ENCODE measurements at regions not wholly inside any gene's neighbourhood (a gene's known extent, or its start where the extent isn't known, plus 50 kb on each side); places are given as distances from the start of the nearest gene placed in this dataset.

DNA sequence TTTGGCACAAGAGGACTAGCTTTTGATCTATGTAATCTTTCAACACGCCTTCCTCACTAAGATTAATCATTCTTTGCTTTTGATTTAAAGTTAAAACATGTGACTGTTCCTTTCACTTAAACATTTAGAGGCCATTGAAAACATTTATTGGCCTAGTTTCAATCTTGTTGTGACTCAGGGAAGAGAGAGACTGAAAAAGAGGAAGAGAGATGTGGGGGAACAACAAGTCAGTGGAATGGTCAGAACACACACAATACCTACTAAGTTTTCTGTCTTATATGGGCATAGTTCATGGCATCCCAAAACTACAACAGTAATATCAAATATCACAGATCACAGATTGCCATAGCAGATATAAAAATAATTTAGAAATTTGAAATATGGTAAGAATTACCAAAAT, 812.9 kb upstream of the AGA start:
- no peaks in the 10 kb centered on the region for H3K27me3 ChIP-seq (ENCODE audit: insufficient read depth, poor library complexity, severe bottlenecking)
- no peak for DNase-seq (ENCODE audit: low spot score)
- no peak for ATAC-seq (ENCODE audit: low read depth)
- H3K9me3 ChIP-seq (ENCODE audit: severe bottlenecking), result no peaks in the 10 kb centered on the region
- TF ChIP-seq, protein P1, sequence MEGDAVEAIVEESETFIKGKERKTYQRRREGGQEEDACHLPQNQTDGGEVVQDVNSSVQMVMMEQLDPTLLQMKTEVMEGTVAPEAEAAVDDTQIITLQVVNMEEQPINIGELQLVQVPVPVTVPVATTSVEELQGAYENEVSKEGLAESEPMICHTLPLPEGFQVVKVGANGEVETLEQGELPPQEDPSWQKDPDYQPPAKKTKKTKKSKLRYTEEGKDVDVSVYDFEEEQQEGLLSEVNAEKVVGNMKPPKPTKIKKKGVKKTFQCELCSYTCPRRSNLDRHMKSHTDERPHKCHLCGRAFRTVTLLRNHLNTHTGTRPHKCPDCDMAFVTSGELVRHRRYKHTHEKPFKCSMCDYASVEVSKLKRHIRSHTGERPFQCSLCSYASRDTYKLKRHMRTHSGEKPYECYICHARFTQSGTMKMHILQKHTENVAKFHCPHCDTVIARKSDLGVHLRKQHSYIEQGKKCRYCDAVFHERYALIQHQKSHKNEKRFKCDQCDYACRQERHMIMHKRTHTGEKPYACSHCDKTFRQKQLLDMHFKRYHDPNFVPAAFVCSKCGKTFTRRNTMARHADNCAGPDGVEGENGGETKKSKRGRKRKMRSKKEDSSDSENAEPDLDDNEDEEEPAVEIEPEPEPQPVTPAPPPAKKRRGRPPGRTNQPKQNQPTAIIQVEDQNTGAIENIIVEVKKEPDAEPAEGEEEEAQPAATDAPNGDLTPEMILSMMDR (IDR thresholded peaks at IDR 0.05; ENCODE audit: poor library complexity, severe bottlenecking), result no peak
- H3K27ac ChIP-seq (ENCODE audit: poor library complexity, severe bottlenecking), result no peak overlapping the region
- no peak overlapping the region for H3K4me3 ChIP-seq (ENCODE audit: severe bottlenecking)
- H3K36me3 ChIP-seq (ENCODE audit: low read depth), result no peaks in the 10 kb centered on the region
- no peaks in the 10 kb centered on the region for H3K4me1 ChIP-seq (ENCODE audit: insufficient read depth, poor library complexity, severe bottlenecking)

DNA sequence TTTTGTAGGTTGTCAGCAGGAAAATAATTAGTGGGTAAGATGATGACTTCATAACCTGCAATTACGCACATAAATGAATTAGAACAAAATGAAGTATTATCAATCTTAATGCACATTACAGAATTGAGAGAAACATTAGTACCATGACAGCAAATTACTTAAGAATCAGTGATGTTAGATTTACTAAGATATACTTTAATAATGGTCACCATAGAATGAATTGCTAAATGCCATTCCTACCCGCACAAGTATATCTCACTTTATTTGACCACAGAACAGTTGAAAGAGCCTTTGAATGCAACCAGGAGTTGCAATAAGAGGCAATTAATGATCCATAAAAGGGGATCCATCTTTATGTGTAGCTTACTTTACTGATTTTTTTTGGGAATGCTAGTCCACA, 816.4 kb upstream of the AGA start:
- ATAC-seq (ENCODE audit: low read depth) (no peak), DNase-seq (ENCODE audit: low spot score) (no peak)
- no peaks in the 10 kb centered on the region for H3K36me3 ChIP-seq (ENCODE audit: low read depth)
- TF ChIP-seq, protein P1 (IDR thresholded peaks at IDR 0.05; ENCODE audit: poor library complexity, severe bottlenecking), result no peak
- H3K4me3 ChIP-seq (ENCODE audit: severe bottlenecking), result no peak overlapping the region
- no peaks in the 10 kb centered on the region for H3K9me3 ChIP-seq (ENCODE audit: severe bottlenecking)
- H3K27ac ChIP-seq (ENCODE audit: poor library complexity, severe bottlenecking), result no peak overlapping the region
- no peaks in the 10 kb centered on the region for H3K4me1 ChIP-seq (ENCODE audit: insufficient read depth, poor library complexity, severe bottlenecking)
- no peaks in the 10 kb centered on the region for H3K27me3 ChIP-seq (ENCODE audit: insufficient read depth, poor library complexity, severe bottlenecking)

DNA sequence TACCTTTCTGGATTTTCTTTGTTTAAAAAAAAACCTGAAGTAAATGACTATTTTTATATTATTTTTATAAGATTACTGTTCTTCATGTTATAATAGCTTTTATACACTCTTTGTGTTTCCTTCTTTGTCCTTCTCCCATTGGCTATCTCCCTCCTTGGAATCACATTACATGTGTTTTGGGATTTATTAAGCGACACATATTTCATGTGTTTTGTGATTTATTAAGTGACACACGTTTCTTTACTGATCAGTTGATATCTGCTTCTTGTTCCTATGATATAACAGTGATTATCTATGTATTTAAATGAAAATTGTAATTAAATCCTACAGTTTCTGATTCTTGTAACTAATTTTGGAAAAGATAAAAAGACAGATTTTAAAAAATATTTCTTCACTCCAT, 817.3 kb upstream of the AGA start:
- H3K4me3 ChIP-seq (ENCODE audit: severe bottlenecking), result no peak overlapping the region
- DNase-seq (ENCODE audit: low spot score), result no peak
- no peaks in the 10 kb centered on the region for H3K36me3 ChIP-seq (ENCODE audit: low read depth)
- ATAC-seq (ENCODE audit: low read depth), result no peak
- no peak overlapping the region for H3K27ac ChIP-seq (ENCODE audit: poor library complexity, severe bottlenecking)
- H3K27me3 ChIP-seq (ENCODE audit: insufficient read depth, poor library complexity, severe bottlenecking), result no peaks in the 10 kb centered on the region
- no peaks in the 10 kb centered on the region for H3K4me1 ChIP-seq (ENCODE audit: insufficient read depth, poor library complexity, severe bottlenecking)
- H3K9me3 ChIP-seq (ENCODE audit: severe bottlenecking), result no peaks in the 10 kb centered on the region
- TF ChIP-seq, protein P1 (IDR thresholded peaks at IDR 0.05; ENCODE audit: poor library complexity, severe bottlenecking), result no peak

DNA sequence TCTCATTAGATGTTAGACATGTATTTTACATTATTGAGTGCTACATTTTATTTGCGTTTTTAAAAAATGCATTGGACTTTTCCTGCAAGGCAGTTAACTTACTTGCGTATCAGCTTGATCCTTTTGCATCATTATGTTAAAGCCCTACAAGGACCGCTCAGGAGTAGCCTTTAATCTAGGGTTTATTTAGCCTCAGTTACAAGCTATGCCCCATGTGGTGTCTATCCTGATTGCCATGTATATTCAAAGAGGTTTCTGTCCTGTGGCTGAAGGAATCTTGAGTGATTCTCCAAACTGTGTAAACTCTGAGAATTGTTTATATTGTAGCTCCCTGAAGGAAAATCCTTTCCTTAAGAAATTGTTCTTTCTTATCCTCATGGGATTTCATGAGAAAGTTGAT, 821.8 kb upstream of the AGA start:
- ATAC-seq (ENCODE audit: low read depth) (no peak), DNase-seq (ENCODE audit: low spot score) (no peak)
- H3K27me3 ChIP-seq (ENCODE audit: insufficient read depth, poor library complexity, severe bottlenecking), result no peaks in the 10 kb centered on the region
- no peaks in the 10 kb centered on the region for H3K9me3 ChIP-seq (ENCODE audit: severe bottlenecking)
- no peaks in the 10 kb centered on the region for H3K36me3 ChIP-seq (ENCODE audit: low read depth)
- H3K4me1 ChIP-seq (ENCODE audit: insufficient read depth, poor library complexity, severe bottlenecking), result no peaks in the 10 kb centered on the region
- H3K27ac ChIP-seq (ENCODE audit: poor library complexity, severe bottlenecking), result no peak overlapping the region
- no peak overlapping the region for H3K4me3 ChIP-seq (ENCODE audit: severe bottlenecking)
- TF ChIP-seq, protein P1 (IDR thresholded peaks at IDR 0.05; ENCODE audit: poor library complexity, severe bottlenecking), result no peak

DNA sequence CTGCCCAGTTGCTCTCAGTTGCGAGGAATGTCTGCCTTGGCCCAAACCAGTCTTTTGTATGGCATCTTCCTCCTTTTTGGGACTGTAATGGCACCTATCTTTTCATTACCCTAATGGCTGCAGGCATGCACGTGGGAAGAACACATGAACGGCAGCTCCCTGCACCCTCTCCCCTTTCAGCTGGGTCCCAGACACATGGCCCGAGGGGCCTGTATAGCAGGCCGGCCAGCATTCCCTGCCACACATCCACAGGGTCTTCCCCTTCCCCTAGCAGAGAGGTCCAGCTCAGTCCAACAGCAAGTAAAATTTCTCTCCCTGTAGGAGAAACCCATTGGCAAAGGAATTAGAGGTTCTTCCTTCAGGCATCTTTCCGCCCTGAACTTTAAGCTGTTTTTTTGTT, 829.1 kb upstream of the AGA start:
- TF ChIP-seq, protein P1 (IDR thresholded peaks at IDR 0.05; ENCODE audit: poor library complexity, severe bottlenecking), result no peak
- no peaks in the 10 kb centered on the region for H3K27me3 ChIP-seq (ENCODE audit: insufficient read depth, poor library complexity, severe bottlenecking)
- no peak overlapping the region for H3K27ac ChIP-seq (ENCODE audit: poor library complexity, severe bottlenecking)
- H3K4me1 ChIP-seq (ENCODE audit: insufficient read depth, poor library complexity, severe bottlenecking), result no peaks in the 10 kb centered on the region
- no peak for ATAC-seq (ENCODE audit: low read depth)
- no peak for DNase-seq (ENCODE audit: low spot score)
- H3K9me3 ChIP-seq (ENCODE audit: severe bottlenecking), result no peaks in the 10 kb centered on the region
- H3K4me3 ChIP-seq (ENCODE audit: severe bottlenecking), result no peak overlapping the region
- H3K36me3 ChIP-seq (ENCODE audit: low read depth), result no peaks in the 10 kb centered on the region

Measured in RWPE2 (cell line).